LNCaP clone FGC (cell line): ENCODE measurements at regions not wholly inside any gene's neighbourhood (a gene's known extent, or its start where the extent isn't known, plus 50 kb on each side); places are given as distances from the start of the nearest gene placed in this dataset.

Experiments
- DNase-seq: peaks from one replicate; pipeline ENCODE4 v3.0.0-alpha.2; 2011; ENCODE audit warnings: low read depth
- H3K4me3 ChIP-seq: 2 replicates; pipeline ENCODE4 v1.5.1; 2011; ENCODE audit warnings: mild to moderate bottlenecking, low read depth, low read length, control low read depth
- CTCF ChIP-seq: IDR thresholded peaks from 2 replicates; pipeline ENCODE4 v1.5.1; 2012; ENCODE audit warnings: mild to moderate bottlenecking; ENCODE audit not compliant: control insufficient read depth, insufficient read depth; ENCODE audit errors: extremely low read depth

- TF ChIP-seq CTCF, result no peak
- no peak for DNase-seq
- H3K4me3 ChIP-seq, result no peak overlapping the region
Measured at GRCh38 chr7:33750177-33750576, 155.2 kb upstream of the BMPER start.

- H3K4me3 ChIP-seq, result no peak overlapping the region
- DNase-seq, result no peak
- TF ChIP-seq CTCF, result no peak
Measured at GRCh38 chr7:33751443-33751842, 153.9 kb upstream of the BMPER start.

GRCh38 chr7:33753881-33754525 lies 151.3 kb upstream of the BMPER start:
- H3K4me3 ChIP-seq, result no peak overlapping the region
- no peak for TF ChIP-seq CTCF
- DNase-seq, result no peak

- no peak for TF ChIP-seq CTCF
- DNase-seq, result no peak
Measured at GRCh38 chr7:33754933-33755928, 150.1 kb upstream of the BMPER start.

GRCh38 chr7:33757050-33757449 lies 148.3 kb upstream of the BMPER start:
- no peak for TF ChIP-seq CTCF
- no peak overlapping the region for H3K4me3 ChIP-seq
- no peak for DNase-seq

More at GRCh38 chr7:33754933-33755928, 150.1 kb upstream of the BMPER start:
- H3K4me3 ChIP-seq, result no peak overlapping the region

GRCh38 chr7:33757563-33758165 lies 147.7 kb upstream of the BMPER start:
- TF ChIP-seq CTCF, result peak; percentile 50
- DNase-seq, result no peak
- H3K4me3 ChIP-seq, result no peak overlapping the region
